GM12892 (cell line): ENCODE measurements at regions not wholly inside any gene's neighbourhood (a gene's known extent, or its start where the extent isn't known, plus 50 kb on each side); places are given as distances from the start of the nearest gene placed in this dataset.

ENCODE experiments used
- POLR2A ChIP-seq: IDR thresholded peaks from 2 replicates; pipeline ENCODE4 v1.6.1; 2011; ENCODE audit warnings: low read depth, low read length, control low read depth
- POLR2AphosphoS5 ChIP-seq: IDR thresholded peaks from 2 replicates; pipeline ENCODE4 v1.6.1; 2011; ENCODE audit warnings: low read depth, low read length, control low read depth
- TAF1 ChIP-seq: IDR thresholded peaks from 2 replicates; pipeline ENCODE4 v1.6.1; 2011; ENCODE audit warnings: low read depth, mild to moderate bottlenecking, control low read depth, low read length, borderline replicate concordance

DNA sequence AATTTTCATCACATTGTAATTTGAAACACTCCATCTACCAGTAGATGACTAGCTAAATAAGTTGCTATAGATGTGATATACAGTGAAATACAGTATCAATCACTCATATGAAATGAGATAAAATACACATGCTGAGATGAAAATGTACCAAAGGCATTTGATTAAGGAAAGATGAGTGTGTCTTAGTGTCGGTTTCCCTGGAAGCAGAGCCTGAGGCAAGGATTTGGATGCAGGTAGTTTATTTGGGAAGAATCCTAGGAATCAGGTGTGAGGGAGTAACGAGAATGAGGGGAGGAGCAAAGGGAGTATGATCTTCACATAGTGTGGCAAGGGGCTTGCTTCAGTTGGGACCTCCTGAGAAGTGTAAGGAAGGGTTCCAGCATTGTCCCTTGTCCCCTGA, 188.2 kb upstream of the CTBP2 start:
- TF ChIP-seq POLR2A = no peak
- no peak for TF ChIP-seq POLR2AphosphoS5
- no peak for TF ChIP-seq TAF1
